WERI-Rb-1 (cell line): ENCODE measurements at regions not wholly inside any gene's neighbourhood (a gene's known extent, or its start where the extent isn't known, plus 50 kb on each side); places are given as distances from the start of the nearest gene placed in this dataset.

Source experiments
- DNase-seq: peaks from one replicate; pipeline ENCODE4 v3.0.0-alpha.2; 2020
- H3K27ac ChIP-seq: fragments of 250-450 bp; sonication (Bioruptor Pico); 2 replicates; pipeline ENCODE4 v1.5.1; 2020; ENCODE audit warnings: mild to moderate bottlenecking, moderate library complexity
- H3K27me3 ChIP-seq: fragments of 250-450 bp; sonication (Bioruptor Pico); 2 replicates; pipeline ENCODE4 v1.5.1; 2021; ENCODE audit warnings: mild to moderate bottlenecking, low read depth, moderate library complexity; ENCODE audit not compliant: insufficient read depth, severe bottlenecking
- H3K36me3 ChIP-seq: fragments of 250-450 bp; sonication (Bioruptor Pico); 2 replicates; pipeline ENCODE4 v1.5.1; 2020; ENCODE audit warnings: mild to moderate bottlenecking, moderate library complexity
- H3K4me3 ChIP-seq: 2 replicates; pipeline ENCODE4 v1.5.1; 2011; ENCODE audit warnings: low read depth, mild to moderate bottlenecking, control low read depth, low read length
- H3K9me3 ChIP-seq: fragments of 250-450 bp; sonication (Bioruptor Pico); 2 replicates; pipeline ENCODE4 v1.5.1; 2021; ENCODE audit warnings: mild to moderate bottlenecking, moderate library complexity; ENCODE audit not compliant: severe bottlenecking
- CTCF ChIP-seq: IDR thresholded peaks from 2 replicates; pipeline ENCODE4 v1.5.1; 2011; ENCODE audit warnings: low read depth, mild to moderate bottlenecking, control low read depth, inconsistent platforms, low read length

GRCh38 chr5:73263001-73263710, 90.2 kb downstream of the TMEM174 start:
- Histone ChIP-seq H3K27me3 (no peaks in the 10 kb centered on the region), H3K4me3 (no peak overlapping the region), H3K36me3 (no peaks in the 10 kb centered on the region), H3K9me3 (no peaks in the 10 kb centered on the region), H3K27ac (no peak overlapping the region)
- no peak for TF ChIP-seq CTCF
- DNase-seq = no peak

GRCh38 chr5:73256862-73257261, 83.9 kb downstream of the TMEM174 start:
- no peak for DNase-seq
- TF ChIP-seq CTCF = no peak

GRCh38 chr5:73256462-73256861, 83.5 kb downstream of the TMEM174 start:
- Histone ChIP-seq H3K36me3 (no peaks in the 10 kb centered on the region), H3K27me3 (no peaks in the 10 kb centered on the region), H3K27ac (no peak overlapping the region), H3K4me3 (no peak overlapping the region), H3K9me3 (no peaks in the 10 kb centered on the region)
- TF ChIP-seq CTCF = no peak
- DNase-seq = no peak

More at GRCh38 chr5:73256862-73257261, 83.9 kb downstream of the TMEM174 start:
- no peak overlapping the region for H3K27ac ChIP-seq
- H3K27me3 ChIP-seq = no peaks in the 10 kb centered on the region
- H3K36me3 ChIP-seq = no peaks in the 10 kb centered on the region
- no peak overlapping the region for H3K4me3 ChIP-seq
- no peaks in the 10 kb centered on the region for H3K9me3 ChIP-seq

GRCh38 chr5:73256012-73256411, 83.0 kb downstream of the TMEM174 start:
- Histone ChIP-seq H3K27ac (no peak overlapping the region), H3K4me3 (no peak overlapping the region), H3K27me3 (no peaks in the 10 kb centered on the region), H3K36me3 (no peaks in the 10 kb centered on the region), H3K9me3 (no peaks in the 10 kb centered on the region)
- DNase-seq = no peak
- no peak for TF ChIP-seq CTCF

GRCh38 chr5:73254642-73255041, 81.6 kb downstream of the TMEM174 start:
- no peak overlapping the region for H3K4me3 ChIP-seq
- H3K27me3 ChIP-seq = no peaks in the 10 kb centered on the region
- H3K9me3 ChIP-seq = no peaks in the 10 kb centered on the region
- DNase-seq = no peak
- no peaks in the 10 kb centered on the region for H3K36me3 ChIP-seq
- no peak overlapping the region for H3K27ac ChIP-seq
- TF ChIP-seq CTCF = no peak
